ENCODE measurements at regions not wholly inside any gene's neighbourhood (a gene's known extent, or its start where the extent isn't known, plus 50 kb on each side); places are given as distances from the start of the nearest gene placed in this dataset.

GRCh38 chr5:68433526-68433922, 218.0 kb downstream of the PIK3R1 start:
- TF ChIP-seq CTCF (conservative IDR thresholded peaks at IDR 0.05), result no peak
- TF ChIP-seq ZFX (IDR thresholded peaks at IDR 0.05), result no peak
